GM12878 (cell line): ENCODE measurements at regions not wholly inside any gene's neighbourhood (a gene's known extent, or its start where the extent isn't known, plus 50 kb on each side); places are given as distances from the start of the nearest gene placed in this dataset.

Experiments
- ATAC-seq: fragments of 200-7000 bp; cut with Tn5 transposase; 3 replicates; pipeline ENCODE4 v1.9.1; 2020; ENCODE audit warnings: mild to moderate bottlenecking, moderate library complexity
- BruUV-seq: library from RNA; stranded (reverse); fragments of 400-500 nt; replicated peaks from 2 replicates; lab custom pipeline; 2021; lab: Mats Ljungman, UMichigan
- CTCF ChIA-PET: fragments of 300-600 bp; sonication (Branson Sonifier 250); formaldehyde crosslinking; extraction: SDS; loops from one replicate; lab custom pipeline; 2021; ENCODE audit warnings: inconsistent platforms; lab: Yijun Ruan, JAX
- POLR2A ChIA-PET: fragments of 350-600 bp; formaldehyde crosslinking; extraction: SDS; loops from one replicate; lab custom pipeline; 2021; ENCODE audit warnings: inconsistent platforms; lab: Charles Lee
- RAD21 ChIA-PET: fragments of 300-600 bp; sonication (Branson Sonifier 250); formaldehyde crosslinking; loops from one replicate; lab custom pipeline; 2023; ENCODE audit warnings: antibody characterized with exemption; ENCODE audit not compliant: unreplicated experiment; lab: Charles Lee
- SMC1A ChIA-PET: fragments of 300-600 bp; sonication (Branson Sonifier 250); formaldehyde crosslinking; loops from one replicate; lab custom pipeline; 2023; ENCODE audit not compliant: unreplicated experiment, uncharacterized antibody; lab: Charles Lee
- DNase-seq: peaks from one replicate; pipeline ENCODE4 v3.0.0-alpha.2; 2011; ENCODE audit warnings: low read depth, low spot score
- FAIRE-seq: peaks from 3 replicates; lab custom pipeline; 2011; peaks lifted over from hg19 to GRCh38; lab: Jason Lieb, UNC
- H2AFZ ChIP-seq: 2 replicates; pipeline ENCODE4 v1.6.0; 2011; ENCODE audit warnings: low read depth, low read length, control low read depth; ENCODE audit not compliant: control insufficient read depth
- H3K27ac ChIP-seq: 2 replicates; pipeline ENCODE4 v1.5.1; 2011; ENCODE audit warnings: control low read depth; ENCODE audit not compliant: control insufficient read depth, insufficient read depth
- H3K27me3 ChIP-seq, 2 experiments: replicated peaks in 1 of 2; 2 replicates each; pipeline versions ENCODE4 v1.6.0 to v1.6.1; 2011; ENCODE audit warnings: low read length in 1 of 2; ENCODE audit not compliant: control insufficient read depth in 2 of 2, insufficient read depth in 2 of 2
- H3K36me3 ChIP-seq, 2 experiments: 2 replicates each; pipeline ENCODE4 v1.5.1; 2011; ENCODE audit warnings: low read length in 1 of 2; ENCODE audit not compliant: control insufficient read depth in 2 of 2, insufficient read depth in 2 of 2
- H3K4me1 ChIP-seq: 2 replicates; pipeline ENCODE4 v1.6.1; 2011; ENCODE audit warnings: mild to moderate bottlenecking, low read length, moderate library complexity, mixed read lengths; ENCODE audit not compliant: control insufficient read depth, insufficient read depth
- H3K4me2 ChIP-seq: 2 replicates; pipeline ENCODE4 v1.6.0; 2011; ENCODE audit warnings: control low read depth; ENCODE audit not compliant: control insufficient read depth, insufficient read depth
- H3K4me3 ChIP-seq: fragments of 200-600 bp; sonication (generic); 2 replicates; pipeline ENCODE4 v1.5.1; 2016
- H3K79me2 ChIP-seq: 2 replicates; pipeline ENCODE4 v1.6.0; 2011; ENCODE audit warnings: low read length; ENCODE audit not compliant: control insufficient read depth, insufficient read depth
- H3K9ac ChIP-seq: 2 replicates; pipeline ENCODE4 v1.8.0; 2011; ENCODE audit warnings: low read length, control low read depth, mixed read lengths; ENCODE audit not compliant: control insufficient read depth, insufficient read depth
- H3K9me3 ChIP-seq: replicated peaks from 3 replicates; pipeline ENCODE4 v1.5.1; 2011; ENCODE audit warnings: mild to moderate bottlenecking, low read length; ENCODE audit not compliant: control insufficient read depth, insufficient read depth
- H4K20me1 ChIP-seq: 2 replicates; pipeline ENCODE4 v1.6.0; 2011; ENCODE audit not compliant: control insufficient read depth, insufficient read depth
- HDGF ChIP-seq: fragments of 450-650 bp; IDR thresholded peaks from 2 replicates; pipeline ENCODE4 v1.6.1; 2016; ENCODE audit warnings: antibody characterized with exemption
- MLLT1 ChIP-seq: fragments of 450-650 bp; IDR thresholded peaks from 2 replicates; pipeline ENCODE4 v1.6.1; 2016; ENCODE audit warnings: mild to moderate bottlenecking
- PKNOX1 ChIP-seq: fragments of 450-650 bp; IDR thresholded peaks from 2 replicates; pipeline ENCODE4 v1.6.1; 2016; ENCODE audit warnings: mild to moderate bottlenecking
- SMC3 ChIP-seq: IDR thresholded peaks from 2 replicates; pipeline ENCODE4 v1.6.1; 2011; ENCODE audit warnings: low read length, improper control_type of control experiment, borderline replicate concordance
- TAF1 ChIP-seq: IDR thresholded peaks from 2 replicates; pipeline ENCODE4 v1.6.1; 2011; ENCODE audit warnings: mild to moderate bottlenecking, low read depth, low read length, borderline replicate concordance
- ZBTB4 ChIP-seq: fragments of 450-650 bp; formaldehyde crosslinking; IDR thresholded peaks from 2 replicates; pipeline ENCODE4 v1.4.0; 2022; ENCODE audit warnings: mild to moderate bottlenecking, moderate library complexity
- ZNF687 ChIP-seq: fragments of 450-650 bp; IDR thresholded peaks from 2 replicates; pipeline ENCODE4 v1.6.1; 2017; ENCODE audit warnings: mild to moderate bottlenecking, moderate library complexity
- WGBS: methylation state at CpG from one replicate; pipeline ENCODE4 v1.1.6; 2016; ENCODE audit warnings: low lambda C conversion rate; ENCODE audit not compliant: insufficient replicate concordance, insufficient coverage; ENCODE audit errors: missing lambda C conversion rate; 5-methylcytosine and 5-hydroxymethylcytosine counted together
- in situ Hi-C: fragments of 300-500 bp; cut with MboI; formaldehyde crosslinking; loops from 9 replicates; pipeline ENCODE4 v1.14.3; 2018; ENCODE audit warnings: mixed read lengths
- intact Hi-C: fragments of 100-400 bp; cut with micrococcal nuclease; formaldehyde crosslinking; loops from one replicate; pipeline ENCODE4 v1.14.2; 2022; ENCODE audit not compliant: unreplicated experiment

GRCh38 chr13:37274569-37275497, 169.4 kb upstream of the CSNK1A1L start (continued):
- no peak for TF ChIP-seq ZNF687

- ATAC-seq (no peak), FAIRE-seq (no peak), DNase-seq (no peak)
- Histone ChIP-seq H3K36me3 (no peaks in the 10 kb centered on the region), H3K4me1 (no peaks in the 10 kb centered on the region), H3K4me3 (no peak overlapping the region), H3K79me2 (no peaks in the 10 kb centered on the region), H2AFZ (no peak overlapping the region), H3K27ac (no peak overlapping the region), H3K27me3 (no peaks in the 10 kb centered on the region), H3K9me3 (no peaks in the 10 kb centered on the region), H3K9ac (no peak overlapping the region), H3K4me2 (no peak overlapping the region), H4K20me1 (no peaks in the 10 kb centered on the region)
- in situ Hi-C loops (no loop called here), intact Hi-C loops (no loop called here)
- RAD21 ChIA-PET, result no interaction called here
- CTCF ChIA-PET, result no interaction called here
- WGBS, result 4% methylated on average over 1 of the region's 1 CpG
- SMC1A ChIA-PET, result no interaction called here
- no TSS peak for BruUV-seq
- POLR2A ChIA-PET, result no interaction called here
- TF ChIP-seq MLLT1 (no peak), PKNOX1 (no peak), SMC3 (no peak), HDGF (no peak), ZBTB4 (CRISPR knock-in tag) (no peak), TAF1 (no peak)
Observed at GRCh38 chr13:37273836-37274235, 168.4 kb upstream of the CSNK1A1L start.
